ENCODE measurements at regions not wholly inside any gene's neighbourhood (a gene's known extent, or its start where the extent isn't known, plus 50 kb on each side); places are given as distances from the start of the nearest gene placed in this dataset.

GRCh38 chr10:109430799-109431198 lies 492.5 kb downstream of the XPNPEP1 start:
- TF ChIP-seq CTCF (IDR thresholded peaks at IDR 0.05) (no peak), POLR2A (IDR thresholded peaks at IDR 0.05) (no peak)

Measured in testis (tissue), 2 donors.